AG09319 (cell line): ENCODE measurements at regions not wholly inside any gene's neighbourhood (a gene's known extent, or its start where the extent isn't known, plus 50 kb on each side); places are given as distances from the start of the nearest gene placed in this dataset.

ENCODE experiments used
- DNase-seq: peaks from one replicate; pipeline ENCODE4 v3.0.0-alpha.2; 2010; ENCODE audit warnings: low read depth; ENCODE audit errors: extremely low read depth
- TF ChIP-seq, protein P1 (sequence below): IDR thresholded peaks from 2 replicates; pipeline ENCODE4 v1.5.1; 2011; ENCODE audit warnings: low read depth, mild to moderate bottlenecking, inconsistent platforms, low read length, moderate library complexity

- DNase-seq: no peak
Observed at GRCh38 chr14:82626156-82627066, 1092.8 kb upstream of the SEL1L start.

DNA sequence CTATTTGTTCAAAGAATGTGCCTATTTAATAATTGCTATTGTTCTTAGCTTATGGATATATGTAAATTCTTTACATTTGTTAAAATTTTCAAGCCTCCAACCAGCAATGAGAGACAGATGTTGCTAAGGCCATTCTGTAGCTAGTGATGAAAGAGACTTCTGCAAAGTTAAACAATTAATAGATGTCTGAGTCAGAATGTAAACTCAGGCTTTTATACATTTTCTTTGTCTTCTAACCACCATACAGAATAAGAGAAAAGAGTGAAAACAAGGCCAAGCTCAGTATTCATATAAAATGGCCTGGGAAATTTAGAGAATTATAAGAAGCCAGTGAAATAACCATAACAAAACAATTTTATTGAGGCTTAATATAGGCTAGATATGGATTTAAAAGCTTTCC is 1102.3 kb upstream of the SEL1L start:
- no peak for DNase-seq
- TF ChIP-seq, protein P1, sequence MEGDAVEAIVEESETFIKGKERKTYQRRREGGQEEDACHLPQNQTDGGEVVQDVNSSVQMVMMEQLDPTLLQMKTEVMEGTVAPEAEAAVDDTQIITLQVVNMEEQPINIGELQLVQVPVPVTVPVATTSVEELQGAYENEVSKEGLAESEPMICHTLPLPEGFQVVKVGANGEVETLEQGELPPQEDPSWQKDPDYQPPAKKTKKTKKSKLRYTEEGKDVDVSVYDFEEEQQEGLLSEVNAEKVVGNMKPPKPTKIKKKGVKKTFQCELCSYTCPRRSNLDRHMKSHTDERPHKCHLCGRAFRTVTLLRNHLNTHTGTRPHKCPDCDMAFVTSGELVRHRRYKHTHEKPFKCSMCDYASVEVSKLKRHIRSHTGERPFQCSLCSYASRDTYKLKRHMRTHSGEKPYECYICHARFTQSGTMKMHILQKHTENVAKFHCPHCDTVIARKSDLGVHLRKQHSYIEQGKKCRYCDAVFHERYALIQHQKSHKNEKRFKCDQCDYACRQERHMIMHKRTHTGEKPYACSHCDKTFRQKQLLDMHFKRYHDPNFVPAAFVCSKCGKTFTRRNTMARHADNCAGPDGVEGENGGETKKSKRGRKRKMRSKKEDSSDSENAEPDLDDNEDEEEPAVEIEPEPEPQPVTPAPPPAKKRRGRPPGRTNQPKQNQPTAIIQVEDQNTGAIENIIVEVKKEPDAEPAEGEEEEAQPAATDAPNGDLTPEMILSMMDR: no peak

More at GRCh38 chr14:82626156-82627066, 1092.8 kb upstream of the SEL1L start:
- TF ChIP-seq, protein P1: no peak

- DNase-seq: no peak
- TF ChIP-seq, protein P1: no peak
Observed at GRCh38 chr14:82636426-82636825, 1102.8 kb upstream of the SEL1L start.

GRCh38 chr14:82641050-82641540 is 1107.4 kb upstream of the SEL1L start:
- no peak for DNase-seq
- TF ChIP-seq, protein P1: no peak

DNA sequence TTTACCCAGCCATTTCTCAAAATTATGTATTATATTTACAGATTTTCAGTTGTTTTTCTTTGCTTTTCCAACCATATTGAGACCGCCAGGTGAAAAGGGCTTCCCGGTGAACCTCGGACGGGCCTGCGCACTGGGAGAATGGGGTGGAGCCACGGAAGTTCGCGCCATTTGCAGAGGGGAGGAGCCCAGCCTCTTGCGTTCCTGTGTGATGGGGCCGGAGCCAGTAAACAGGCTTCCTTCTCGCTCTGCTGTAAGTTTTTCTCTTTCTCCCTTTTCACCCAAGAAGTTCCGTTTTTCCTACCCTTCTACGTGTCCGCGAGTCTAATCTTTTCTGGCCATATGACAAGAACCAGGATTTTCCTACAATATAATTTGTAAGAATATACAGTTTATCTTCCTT is 1108.8 kb upstream of the SEL1L start:
- no peak for DNase-seq
- TF ChIP-seq, protein P1: no peak

- no peak for DNase-seq
- TF ChIP-seq, protein P1: no peak
Observed at GRCh38 chr14:82647088-82647810, 1113.6 kb upstream of the SEL1L start.

- no peak for DNase-seq
- TF ChIP-seq, protein P1: no peak
Observed at GRCh38 chr14:82655770-82656169, 1122.1 kb upstream of the SEL1L start.
